ENCODE measurements at regions not wholly inside any gene's neighbourhood (a gene's known extent, or its start where the extent isn't known, plus 50 kb on each side); places are given as distances from the start of the nearest gene placed in this dataset.

- no peak for DNase-seq
These were observed 62.6 kb upstream of the GHITM start for GRCh38 chr10:84076540-84077195.

GRCh38 chr10:84077768-84078167 lies 61.5 kb upstream of the GHITM start:
- no peak for DNase-seq

- no peak for DNase-seq
These were observed 60.5 kb upstream of the GHITM start for GRCh38 chr10:84078771-84079170.

- DNase-seq = no peak
These were observed 55.0 kb upstream of the GHITM start for GRCh38 chr10:84084342-84084741.

GRCh38 chr10:84087202-84087601 lies 52.1 kb upstream of the GHITM start:
- DNase-seq = no peak

- no peak for DNase-seq
These were observed 50.7 kb upstream of the GHITM start for GRCh38 chr10:84088626-84089025.

- no peak for DNase-seq
These were observed 50.1 kb upstream of the GHITM start for GRCh38 chr10:84089162-84089561.
